Neural cell (in vitro differentiated cells): ENCODE measurements at regions not wholly inside any gene's neighbourhood (a gene's known extent, or its start where the extent isn't known, plus 50 kb on each side); places are given as distances from the start of the nearest gene placed in this dataset.

ENCODE experiments used
- H2AFZ ChIP-seq: fragments of 200-600, 300-800 bp; sonication (generic), shearing (Covaris generic); 2 replicates; pipeline ENCODE4 v1.6.0; 2014; ENCODE audit warnings: low read depth, mild to moderate bottlenecking, antibody characterized with exemption, low read length, moderate library complexity
- H3F3A ChIP-seq: fragments of 200-600 bp; shearing (Covaris generic); 2 replicates; pipeline ENCODE4 v1.6.1; 2016; ENCODE audit warnings: mild to moderate bottlenecking, moderate library complexity, mixed read lengths, antibody characterized with exemption, low read length; ENCODE audit not compliant: insufficient read depth, poor library complexity, severe bottlenecking
- H3K27ac ChIP-seq: fragments of 200-600, 300-800 bp; sonication (generic), shearing (Covaris generic); 2 replicates; pipeline ENCODE4 v1.5.1; 2014; ENCODE audit warnings: mild to moderate bottlenecking, low read length, moderate library complexity
- H3K27me3 ChIP-seq: fragments of 300-800, 200-600 bp; sonication (generic), shearing (Covaris generic); 2 replicates; pipeline ENCODE4 v1.6.0; 2014; ENCODE audit warnings: mild to moderate bottlenecking, low read depth, low read length, moderate library complexity; ENCODE audit not compliant: insufficient read depth
- H3K36me3 ChIP-seq: fragments of 300-800, 200-600 bp; sonication (generic), shearing (Covaris generic); 2 replicates; pipeline ENCODE4 v1.5.1; 2014; ENCODE audit warnings: mild to moderate bottlenecking, antibody characterized with exemption, low read length, moderate library complexity; ENCODE audit not compliant: insufficient read depth
- H3K4me2 ChIP-seq: fragments of 300-800, 200-600 bp; sonication (generic), shearing (Covaris generic); 2 replicates; pipeline ENCODE4 v1.6.0; 2014; ENCODE audit warnings: mild to moderate bottlenecking, low read length
- H3K4me3 ChIP-seq: fragments of 300-800, 200-600 bp; sonication (generic), shearing (Covaris generic); 2 replicates; pipeline ENCODE4 v1.5.1; 2014; ENCODE audit warnings: mild to moderate bottlenecking, low read length, moderate library complexity
- H3K79me2 ChIP-seq: fragments of 200-600 bp; shearing (Covaris generic); replicated peaks from 2 replicates; pipeline ENCODE4 v1.6.0; 2014; ENCODE audit warnings: mild to moderate bottlenecking, low read length, moderate library complexity; ENCODE audit not compliant: insufficient read depth
- H3K9ac ChIP-seq: fragments of 300-800, 200-600 bp; sonication (generic), shearing (Covaris generic); 2 replicates; pipeline ENCODE4 v1.6.1; 2016; ENCODE audit warnings: mild to moderate bottlenecking, low read length, mixed read lengths
- H3K9me2 ChIP-seq: fragments of 200-600 bp; shearing (Covaris generic); 2 replicates; pipeline ENCODE4 v1.6.1; 2016; ENCODE audit warnings: mild to moderate bottlenecking, low read length, mixed read lengths; ENCODE audit not compliant: insufficient read depth
- H3K9me3 ChIP-seq: fragments of 200-600, 300-800 bp; sonication (generic), shearing (Covaris generic); 2 replicates; pipeline ENCODE4 v1.6.1; 2016; ENCODE audit warnings: mild to moderate bottlenecking, mixed run types, low read length, moderate library complexity, mixed read lengths
- H4K20me1 ChIP-seq: fragments of 200-600 bp; shearing (Covaris generic); 2 replicates; pipeline ENCODE4 v1.6.1; 2016; ENCODE audit warnings: mild to moderate bottlenecking, mixed run types; ENCODE audit not compliant: insufficient read depth
- CTCF ChIP-seq: fragments of 450-650 bp; IDR thresholded peaks from 2 replicates; pipeline ENCODE4 v1.5.1; 2014; ENCODE audit warnings: antibody characterized with exemption, mild to moderate bottlenecking, moderate library complexity; ENCODE audit not compliant: poor library complexity, severe bottlenecking
- EP300 ChIP-seq: fragments of 450-650 bp; conservative IDR thresholded peaks from 2 replicates; pipeline ENCODE4 v1.6.1; 2014; ENCODE audit warnings: antibody characterized with exemption, mild to moderate bottlenecking, moderate library complexity; ENCODE audit not compliant: poor library complexity, severe bottlenecking
- EZH2 ChIP-seq: fragments of 200-600, 300-800 bp; shearing (Covaris generic), sonication (generic); IDR thresholded peaks from 2 replicates; pipeline ENCODE4 v1.6.1; 2014; ENCODE audit warnings: antibody characterized with exemption, low read length, borderline replicate concordance, mild to moderate bottlenecking; ENCODE audit not compliant: insufficient read depth, poor library complexity, severe bottlenecking
- MXI1 ChIP-seq: fragments of 450-650 bp; conservative IDR thresholded peaks from 2 replicates; pipeline ENCODE4 v1.6.1; 2014; ENCODE audit warnings: antibody characterized with exemption, mild to moderate bottlenecking; ENCODE audit not compliant: poor library complexity, severe bottlenecking
- POLR2AphosphoS5 ChIP-seq: IDR thresholded peaks from 2 replicates; pipeline ENCODE4 v1.6.1; 2012
- RAD21 ChIP-seq: fragments of 450-650 bp; conservative IDR thresholded peaks from 2 replicates; pipeline ENCODE4 v1.6.1; 2014; ENCODE audit warnings: antibody characterized with exemption, mild to moderate bottlenecking, moderate library complexity
- REST ChIP-seq: IDR thresholded peaks from 2 replicates; pipeline ENCODE4 v1.6.1; 2012; ENCODE audit warnings: borderline replicate concordance
- SMC3 ChIP-seq: fragments of 450-650 bp; conservative IDR thresholded peaks from 2 replicates; pipeline ENCODE4 v1.6.1; 2014; ENCODE audit warnings: antibody characterized with exemption, mild to moderate bottlenecking, moderate library complexity; ENCODE audit not compliant: poor library complexity
- TAF1 ChIP-seq: IDR thresholded peaks from 2 replicates; pipeline ENCODE4 v1.6.1; 2012; ENCODE audit warnings: low read depth

- Histone ChIP-seq H2AFZ (no peak overlapping the region), H3F3A (no peaks in the 10 kb centered on the region), H3K27me3 (no peaks in the 10 kb centered on the region), H3K4me2 (no peak overlapping the region), H3K4me3 (no peak overlapping the region), H3K9me2 (no peaks in the 10 kb centered on the region), H4K20me1 (no peaks in the 10 kb centered on the region), H3K27ac (no peak overlapping the region), H3K36me3 (no peaks in the 10 kb centered on the region), H3K79me2 (no peaks in the 10 kb centered on the region), H3K9ac (no peak overlapping the region), H3K9me3 (no peaks in the 10 kb centered on the region)
- TF ChIP-seq SMC3 = no peak
- TF ChIP-seq TAF1 = no peak
- TF ChIP-seq POLR2AphosphoS5 = no peak
- no peak for TF ChIP-seq MXI1
- TF ChIP-seq RAD21 = no peak
Observed at GRCh38 chr2:226446406-226447001, 353.1 kb downstream of the IRS1 start.

GRCh38 chr2:226445216-226445861 is 354.3 kb downstream of the IRS1 start:
- no peaks in the 10 kb centered on the region for H3F3A ChIP-seq
- no peaks in the 10 kb centered on the region for H3K9me3 ChIP-seq
- H3K27me3 ChIP-seq = no peaks in the 10 kb centered on the region
- H4K20me1 ChIP-seq = no peaks in the 10 kb centered on the region
- no peak overlapping the region for H3K4me3 ChIP-seq
- H3K36me3 ChIP-seq = no peaks in the 10 kb centered on the region
- H3K9me2 ChIP-seq = no peaks in the 10 kb centered on the region
- no peak overlapping the region for H3K9ac ChIP-seq
- no peak for TF ChIP-seq REST
- no peak for TF ChIP-seq TAF1
- no peak for TF ChIP-seq POLR2AphosphoS5
- no peak for TF ChIP-seq SMC3
- TF ChIP-seq MXI1 = no peak
- TF ChIP-seq CTCF = no peak
- no peak for TF ChIP-seq EZH2
- no peak for TF ChIP-seq RAD21
- TF ChIP-seq EP300 = no peak
- H2AFZ ChIP-seq = no peak overlapping the region
- no peak overlapping the region for H3K27ac ChIP-seq
- no peak overlapping the region for H3K4me2 ChIP-seq
- no peaks in the 10 kb centered on the region for H3K79me2 ChIP-seq
